EH (cell line): ENCODE measurements at regions not wholly inside any gene's neighbourhood (a gene's known extent, or its start where the extent isn't known, plus 50 kb on each side); places are given as distances from the start of the nearest gene placed in this dataset.

ENCODE experiments used
- DNase-seq: peaks from one replicate; pipeline ENCODE4 v3.0.0-alpha.2; 2015; ENCODE audit warnings: low read depth

DNA sequence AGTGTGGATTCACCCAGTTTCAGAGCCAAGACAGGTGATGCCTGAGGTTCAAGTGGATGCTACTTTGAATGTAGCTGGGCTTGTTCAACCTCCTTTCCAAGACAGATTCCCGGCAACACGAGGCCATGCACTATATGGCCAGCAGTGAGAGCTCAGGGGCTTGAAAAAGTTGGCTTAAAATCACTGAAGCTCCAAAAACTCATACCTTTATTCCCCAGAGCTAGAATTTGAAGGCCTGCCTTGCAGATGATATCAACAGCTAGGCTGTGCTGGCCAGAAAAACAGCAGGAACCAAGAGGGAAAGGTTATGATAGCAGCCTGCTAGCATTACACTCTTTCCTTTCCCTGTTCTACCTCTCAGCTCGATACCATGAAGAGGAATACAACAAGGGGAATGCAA is 120.2 kb upstream of the DAB2 start:
- no peak for DNase-seq

DNA sequence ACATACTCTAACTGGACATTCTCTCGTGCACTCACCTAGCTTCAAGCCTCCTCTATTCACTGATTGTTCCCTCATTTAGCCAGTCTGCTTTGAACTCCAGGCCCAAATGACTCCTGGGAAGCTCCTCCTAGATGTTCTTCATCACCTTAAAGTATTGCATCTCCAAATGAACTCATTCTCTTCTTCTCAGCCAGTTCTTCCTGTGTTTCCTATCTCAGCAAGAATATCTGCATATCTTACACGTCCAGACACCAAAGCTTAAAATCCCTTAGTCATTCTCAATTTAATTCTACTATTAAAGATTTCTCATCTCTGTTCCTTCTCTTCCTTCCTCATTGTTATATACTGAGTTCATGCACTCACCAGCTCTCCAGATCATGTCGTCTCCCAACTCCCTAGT is 118.6 kb upstream of the DAB2 start:
- DNase-seq = peak; percentile 58

DNA sequence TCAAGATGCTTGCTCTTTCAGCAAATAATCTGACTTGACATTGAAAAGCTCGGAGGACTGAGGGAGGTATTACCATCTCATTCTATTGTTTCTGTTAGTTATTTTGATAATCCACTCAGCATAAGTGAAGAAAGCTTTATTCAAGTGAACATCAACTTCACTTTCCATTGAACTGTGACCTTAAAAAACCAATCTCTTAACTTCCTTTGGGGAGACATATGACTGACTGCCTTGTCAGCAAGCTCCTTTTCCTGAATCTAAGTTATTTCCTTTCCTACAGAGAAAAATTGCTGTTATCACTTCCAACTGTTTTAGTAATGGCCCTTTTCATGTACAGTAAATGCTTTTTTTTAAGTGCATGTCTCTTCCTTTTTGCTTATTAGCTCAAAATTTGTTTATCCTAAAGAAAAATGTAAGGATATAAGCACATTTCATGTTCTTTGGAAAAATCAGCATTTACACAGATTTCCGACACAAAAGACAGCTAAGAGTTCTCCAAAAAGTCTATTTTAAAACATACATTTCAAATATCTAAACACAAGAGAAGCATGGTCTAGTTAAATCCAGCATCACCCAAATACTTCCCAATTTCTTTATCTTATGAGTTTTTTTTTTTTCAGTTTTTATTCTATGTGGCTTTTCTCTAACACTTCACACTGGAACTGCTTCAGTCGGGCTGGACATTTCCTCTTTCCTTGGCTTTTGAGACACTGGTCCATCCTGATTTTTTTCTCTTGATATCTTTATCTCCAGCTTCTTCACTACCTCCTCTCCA is 117.9 kb upstream of the DAB2 start:
- DNase-seq = no peak

DNA sequence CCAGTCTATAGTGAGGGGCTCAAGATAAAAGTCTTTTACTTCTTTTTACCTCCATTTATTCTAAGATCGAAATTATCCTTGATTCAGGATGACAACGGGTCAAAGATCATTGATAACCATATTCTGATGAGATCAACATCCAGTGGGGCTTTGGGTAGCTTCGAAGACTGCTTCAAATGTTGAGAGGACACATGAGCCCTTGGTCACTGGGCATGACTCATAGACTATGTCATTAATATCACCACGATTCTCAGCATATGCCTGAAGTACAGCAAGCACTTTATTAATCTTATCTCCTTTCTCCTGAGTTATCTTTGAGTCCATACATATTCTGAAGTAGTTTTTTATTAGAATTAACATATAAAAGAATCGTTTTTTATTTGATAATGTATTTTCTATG is 117.1 kb upstream of the DAB2 start:
- DNase-seq = peak; percentile 21

GRCh38 chr5:39539470-39539869 is 114.7 kb upstream of the DAB2 start:
- DNase-seq = no peak

- no peak for DNase-seq
Measured at GRCh38 chr5:39534690-39535089, 109.9 kb upstream of the DAB2 start.

DNA sequence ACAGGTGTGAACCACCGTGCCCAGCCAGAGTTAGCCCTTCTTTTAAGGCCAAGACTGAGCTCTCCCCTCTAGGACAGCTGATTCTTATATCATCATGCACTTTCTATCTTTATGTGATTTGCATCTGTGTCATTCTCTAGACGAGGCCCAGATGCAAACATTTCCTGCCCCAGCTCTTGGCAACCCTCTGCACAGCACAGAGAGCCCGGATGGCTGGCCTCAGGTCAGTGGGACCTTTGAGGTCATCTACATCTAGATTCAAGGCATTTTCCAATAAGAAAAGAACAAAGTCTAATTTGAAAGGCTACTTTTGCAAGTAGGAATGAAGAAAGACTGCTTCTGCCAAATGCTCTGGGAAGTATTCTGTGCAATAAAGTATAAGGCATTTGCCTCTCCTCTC is 109.0 kb upstream of the DAB2 start:
- no peak for DNase-seq

GRCh38 chr5:39532511-39532910 is 107.7 kb upstream of the DAB2 start:
- no peak for DNase-seq

DNA sequence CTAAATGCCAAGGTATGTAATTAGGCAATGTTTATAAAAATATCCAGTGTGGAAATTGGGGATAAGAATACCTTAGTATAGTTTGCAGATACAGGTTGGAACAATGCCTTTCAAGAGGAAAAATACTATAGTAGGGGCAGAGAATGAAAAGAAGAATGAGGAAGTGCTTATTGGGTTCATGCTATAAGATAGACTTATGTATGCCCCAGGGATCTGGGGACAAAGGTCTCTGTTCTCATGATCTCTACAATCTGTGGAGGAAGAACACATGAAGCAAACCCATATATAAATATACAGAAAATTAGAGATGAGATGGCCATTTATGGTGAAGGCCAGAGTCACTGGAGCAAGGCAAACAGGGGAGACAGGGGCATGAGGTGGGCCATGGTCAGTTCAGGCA is 106.5 kb upstream of the DAB2 start:
- no peak for DNase-seq

- DNase-seq = peak; percentile 57
Measured at GRCh38 chr5:39526914-39527477, 102.2 kb upstream of the DAB2 start.

DNA sequence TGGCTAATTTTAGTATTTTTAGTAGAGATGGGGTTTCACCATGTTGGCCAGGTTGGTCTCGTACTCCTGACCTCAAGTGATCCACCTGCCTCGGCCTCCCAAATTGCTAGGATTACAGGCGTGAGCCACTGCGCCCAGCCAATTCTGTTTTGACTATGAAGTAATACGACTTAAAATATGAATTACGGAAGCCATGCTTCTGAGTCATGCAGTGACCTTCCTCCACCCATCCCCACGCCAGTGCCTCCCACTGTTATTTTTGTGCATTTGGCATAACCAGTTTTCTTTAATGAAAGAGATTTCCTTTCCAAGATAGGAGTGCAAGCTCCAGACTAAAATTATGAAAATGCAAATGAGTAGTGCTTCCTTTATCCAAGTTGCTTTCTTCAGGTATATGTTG is 101.0 kb upstream of the DAB2 start:
- DNase-seq = peak; percentile 22

GRCh38 chr5:39525271-39525670 is 100.5 kb upstream of the DAB2 start:
- no peak for DNase-seq

GRCh38 chr5:39523821-39524220 is 99.0 kb upstream of the DAB2 start:
- DNase-seq = peak; percentile 87

DNA sequence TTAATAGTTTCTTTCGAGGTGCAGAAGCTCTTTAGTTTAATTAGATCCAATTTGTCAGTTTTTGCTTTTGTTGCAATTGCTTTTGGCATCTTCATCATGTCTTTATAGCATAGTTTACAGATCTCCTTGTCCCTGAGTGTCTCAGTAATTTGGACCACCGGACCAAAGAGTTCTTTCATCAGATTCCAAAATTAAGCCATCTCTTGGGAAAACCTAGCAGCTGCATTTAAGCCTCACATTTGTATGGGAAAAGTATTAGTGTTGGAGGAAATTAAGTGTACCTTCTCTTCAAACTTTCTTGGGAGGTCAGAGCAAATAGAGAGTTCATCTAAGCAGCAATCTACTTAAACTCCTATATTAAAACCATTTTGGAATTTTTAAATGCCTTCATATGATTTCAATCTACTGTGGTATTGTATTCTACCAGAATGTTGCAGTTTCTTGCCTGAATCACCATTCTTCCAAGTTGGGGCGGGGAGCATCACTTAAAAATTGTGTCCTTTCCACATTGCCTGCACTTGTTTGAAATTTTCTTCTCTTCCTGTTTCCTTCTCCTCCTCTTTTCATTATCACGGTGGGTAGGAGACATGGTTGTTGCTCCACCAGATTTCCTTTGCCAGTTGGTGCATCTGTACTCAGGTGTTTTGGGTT is 97.3 kb upstream of the DAB2 start:
- peak; percentile 46 for DNase-seq

DNA sequence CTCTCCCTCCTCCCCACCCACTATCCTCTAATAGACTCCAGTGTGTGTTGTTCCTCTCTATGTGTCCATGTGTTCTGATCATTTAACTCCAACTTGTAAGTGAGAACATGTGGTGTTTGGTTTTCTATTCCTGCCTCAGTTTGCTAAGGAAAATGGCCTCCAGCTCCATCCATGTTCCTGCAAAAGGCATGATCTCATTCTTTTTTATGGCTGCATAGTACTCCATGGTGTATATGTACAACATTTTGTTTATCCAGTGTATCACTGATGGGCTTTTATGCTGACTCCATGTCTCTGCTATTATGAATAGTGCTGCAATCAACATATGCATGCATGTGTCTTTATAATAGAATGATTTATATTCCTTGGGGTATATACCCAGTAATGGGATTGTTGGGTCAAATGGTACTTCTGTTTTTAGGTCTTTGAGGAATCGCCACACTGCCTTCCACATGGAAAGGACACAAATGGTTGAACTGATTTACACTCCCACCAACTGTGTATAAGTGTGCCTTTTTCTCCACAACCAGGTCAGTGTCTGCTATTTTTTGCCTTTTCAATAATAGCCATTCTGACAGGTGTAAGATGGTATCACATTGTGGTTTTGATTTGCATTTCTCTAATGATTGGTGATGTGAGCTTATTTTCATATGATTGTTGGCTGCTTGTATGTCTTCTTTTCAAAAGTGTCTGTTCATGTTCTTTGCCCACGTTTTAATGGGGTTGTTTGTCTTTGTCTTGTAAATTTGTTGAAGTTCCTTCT is 96.5 kb upstream of the DAB2 start:
- no peak for DNase-seq

GRCh38 chr5:39520232-39520572 is 95.4 kb upstream of the DAB2 start:
- peak; percentile 94 for DNase-seq

DNA sequence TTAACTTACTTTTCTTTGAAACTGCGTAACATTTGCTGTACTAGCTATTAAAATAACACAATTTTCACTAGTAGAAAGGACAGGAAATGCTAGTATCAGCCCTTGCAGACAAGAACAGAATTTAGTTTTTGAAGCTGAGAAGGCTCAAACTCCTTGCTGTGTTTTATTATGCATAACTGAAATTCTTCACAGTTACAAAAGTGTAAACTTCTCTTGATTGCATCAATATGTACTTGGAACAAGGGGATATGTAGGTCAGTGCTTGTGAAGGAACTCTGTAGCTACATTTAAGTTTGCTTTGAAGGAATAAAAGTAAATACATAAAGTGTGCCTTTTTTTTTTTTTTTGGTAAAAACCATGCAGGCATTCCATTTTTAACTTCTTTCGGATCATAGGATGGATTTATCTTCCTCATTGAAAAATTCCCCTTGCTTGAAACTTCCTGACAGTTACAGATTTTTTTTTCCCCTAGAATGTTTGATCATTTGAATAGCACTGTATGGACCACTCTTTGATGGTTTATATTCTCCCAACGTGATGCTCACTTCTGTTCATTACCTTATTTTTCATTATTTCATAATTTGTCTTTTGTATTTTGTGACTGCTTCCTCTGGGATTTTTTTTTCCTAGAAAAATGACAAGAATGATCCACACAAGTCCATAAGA is 94.9 kb upstream of the DAB2 start:
- DNase-seq = peak; percentile 85

DNA sequence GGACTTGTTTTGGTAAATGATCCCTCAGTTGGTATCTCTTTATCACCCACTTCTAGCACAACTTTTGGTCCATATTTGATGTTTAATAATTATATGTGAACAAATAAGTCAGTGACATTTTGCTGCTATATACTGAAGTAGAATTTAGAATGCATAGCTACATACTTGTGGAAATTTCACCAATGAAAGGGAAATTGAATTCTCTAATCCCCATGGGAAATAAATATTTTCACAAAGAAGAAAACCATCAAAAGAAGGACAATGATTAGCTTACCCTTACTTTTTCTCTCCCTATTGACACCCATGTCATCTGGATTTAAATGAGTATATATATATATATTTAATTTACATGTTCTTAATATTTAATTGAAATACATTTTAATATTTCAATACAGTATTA is 94.3 kb upstream of the DAB2 start:
- DNase-seq = no peak

- DNase-seq = peak; percentile 84
Measured at GRCh38 chr5:39518516-39518915, 93.7 kb upstream of the DAB2 start.

- peak; percentile 96 for DNase-seq
Measured at GRCh38 chr5:39517800-39518199, 93.0 kb upstream of the DAB2 start.

- no peak for DNase-seq
Measured at GRCh38 chr5:39515881-39516280, 91.1 kb upstream of the DAB2 start.

DNA sequence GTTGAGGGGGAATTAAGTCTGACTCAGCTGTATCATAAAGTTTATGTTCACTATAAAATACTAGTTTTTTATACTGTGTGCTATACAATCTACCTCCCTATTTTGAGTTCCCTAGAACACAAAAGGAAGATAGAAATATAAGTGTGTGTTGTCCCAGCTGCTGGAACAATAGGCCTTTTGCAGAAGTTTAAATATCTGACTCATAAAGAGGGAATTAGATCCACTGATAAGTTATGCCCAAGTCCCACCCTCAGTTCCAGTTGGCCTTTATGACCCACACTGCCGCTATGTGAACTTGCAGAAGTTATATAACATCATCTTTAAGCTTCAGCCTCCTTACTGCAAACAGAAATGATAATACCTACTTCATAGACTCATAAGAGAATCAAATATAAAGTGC is 88.5 kb upstream of the DAB2 start:
- DNase-seq = peak; percentile 74
